D721Med (cell line): ENCODE measurements at regions not wholly inside any gene's neighbourhood (a gene's known extent, or its start where the extent isn't known, plus 50 kb on each side); places are given as distances from the start of the nearest gene placed in this dataset.

ENCODE experiments used
- DNase-seq: peaks from one replicate; pipeline ENCODE4 v3.0.0; 2011; ENCODE audit warnings: low spot score; ENCODE audit not compliant: insufficient read length
- FAIRE-seq: peaks from 2 replicates; lab custom pipeline; 2011; peaks lifted over from hg19 to GRCh38; lab: Jason Lieb, UNC
- CTCF ChIP-seq: IDR thresholded peaks from 2 replicates; pipeline ENCODE4 v1.5.1; 2012; ENCODE audit warnings: mild to moderate bottlenecking, control low read depth; ENCODE audit not compliant: insufficient read depth; ENCODE audit errors: missing control alignments

GRCh38 chr7:33836797-33837355 lies 68.5 kb upstream of the BMPER start:
- TF ChIP-seq CTCF = peak; percentile 9
- FAIRE-seq (no peak), DNase-seq (no peak)

GRCh38 chr7:33837356-33837851 lies 67.9 kb upstream of the BMPER start:
- no peak for DNase-seq
- FAIRE-seq = no peak
- no peak for TF ChIP-seq CTCF

GRCh38 chr7:33841031-33841430 lies 64.3 kb upstream of the BMPER start:
- DNase-seq = no peak
- TF ChIP-seq CTCF = no peak
- no peak for FAIRE-seq

- DNase-seq (no peak), FAIRE-seq (no peak)
- no peak for TF ChIP-seq CTCF
Observed at GRCh38 chr7:33841705-33842129, 63.6 kb upstream of the BMPER start.

GRCh38 chr7:33842150-33842549 lies 63.2 kb upstream of the BMPER start:
- FAIRE-seq (peak; percentile 97), DNase-seq (peak; percentile 23)
- no peak for TF ChIP-seq CTCF

GRCh38 chr7:33845991-33846509 lies 59.3 kb upstream of the BMPER start:
- DNase-seq (no peak), FAIRE-seq (no peak)
- no peak for TF ChIP-seq CTCF

- DNase-seq = no peak
- no peak for TF ChIP-seq CTCF
- FAIRE-seq = no peak
Observed at GRCh38 chr7:33849004-33849403, 56.3 kb upstream of the BMPER start.
